Activated naive CD4-positive, alpha-beta T cell treated with anti-CD3 and anti-CD28 coated beads, Interleukin-2, amount 50 U/mL, for 16 hours (primary cell): ENCODE measurements at regions not wholly inside any gene's neighbourhood (a gene's known extent, or its start where the extent isn't known, plus 50 kb on each side); places are given as distances from the start of the nearest gene placed in this dataset.
"Not testable (repeated sequence)": the region's sequence is repeated elsewhere in the genome, so short reads cannot be mapped to it uniquely, and the experiment has no call there.

ENCODE experiments used
- DNase-seq: peaks from one replicate; pipeline ENCODE4 v3.0.0-alpha.2; 2020

- no peak for DNase-seq
Observed at GRCh38 chr3:194884649-194885315, 199.1 kb downstream of the FAM43A start.

GRCh38 chr3:194885766-194886165, 200.1 kb downstream of the FAM43A start:
- DNase-seq: no peak

- no peak for DNase-seq
Observed at GRCh38 chr3:194886836-194887235, 201.2 kb downstream of the FAM43A start.

GRCh38 chr3:194888062-194888461, 202.4 kb downstream of the FAM43A start:
- not testable (repeated sequence) for DNase-seq

- DNase-seq: no peak
Observed at GRCh38 chr3:194888916-194889315, 203.2 kb downstream of the FAM43A start.

- no peak for DNase-seq
Observed at GRCh38 chr3:194890091-194890490, 204.4 kb downstream of the FAM43A start.

GRCh38 chr3:194893121-194893987, 207.7 kb downstream of the FAM43A start:
- no peak for DNase-seq

- no peak for DNase-seq
Observed at GRCh38 chr3:194894538-194894937, 208.9 kb downstream of the FAM43A start.

- no peak for DNase-seq
Observed at GRCh38 chr3:194900854-194901522, 215.3 kb downstream of the FAM43A start.

- not testable (repeated sequence) for DNase-seq
Observed at GRCh38 chr3:194903447-194903846, 217.8 kb downstream of the FAM43A start.

GRCh38 chr3:194904999-194905398, 219.3 kb downstream of the FAM43A start:
- not testable (repeated sequence) for DNase-seq

GRCh38 chr3:194905696-194906095, 220.0 kb downstream of the FAM43A start:
- no peak for DNase-seq

GRCh38 chr3:194906229-194906629, 220.5 kb downstream of the FAM43A start:
- DNase-seq: no peak

GRCh38 chr3:194906970-194907629, 221.4 kb downstream of the FAM43A start:
- DNase-seq: no peak

- no peak for DNase-seq
Observed at GRCh38 chr3:194907811-194908210, 222.1 kb downstream of the FAM43A start.

- DNase-seq: no peak
Observed at GRCh38 chr3:194908496-194908895, 222.8 kb downstream of the FAM43A start.

GRCh38 chr3:194908972-194909371, 223.3 kb downstream of the FAM43A start:
- no peak for DNase-seq

GRCh38 chr3:194910414-194910984, 224.8 kb downstream of the FAM43A start:
- no peak for DNase-seq

- no peak for DNase-seq
Observed at GRCh38 chr3:194913316-194913715, 227.6 kb downstream of the FAM43A start.

- DNase-seq: not testable (repeated sequence)
Observed at GRCh38 chr3:194924889-194925288, 239.2 kb downstream of the FAM43A start.

- DNase-seq: no peak
Observed at GRCh38 chr3:194925614-194926013, 239.9 kb downstream of the FAM43A start.

- DNase-seq: no peak
Observed at GRCh38 chr3:194928227-194928626, 242.5 kb downstream of the FAM43A start.
